HepG2 (cell line): ENCODE measurements at regions not wholly inside any gene's neighbourhood (a gene's known extent, or its start where the extent isn't known, plus 50 kb on each side); places are given as distances from the start of the nearest gene placed in this dataset.

Experiments
- ATAC-seq: fragments of 200-7000 bp; cut with Tn5 transposase; 3 replicates; pipeline ENCODE4 v1.9.1; 2020; ENCODE audit warnings: mild to moderate bottlenecking, moderate library complexity
- BruUV-seq: library from RNA; stranded (reverse); fragments of 400-500 nt; replicated peaks from 2 replicates; lab custom pipeline; 2021; lab: Mats Ljungman, UMichigan
- CTCF ChIA-PET: fragments of 300-600 bp; formaldehyde crosslinking; extraction: SDS; loops from one replicate; lab custom pipeline; 2021; ENCODE audit warnings: low total read pairs, inconsistent platforms, low intra/inter-chr PET ratio; lab: Yijun Ruan, JAX
- POLR2A ChIA-PET: fragments of 350-600 bp; sonication (Branson Sonifier 250); formaldehyde crosslinking; loops from one replicate; lab custom pipeline; 2020; ENCODE audit warnings: antibody characterized with exemption, inconsistent platforms; lab: Yijun Ruan, JAX
- DNase-seq: peaks from one replicate; pipeline ENCODE4 v3.0.0-alpha.2; 2015; ENCODE audit warnings: low spot score
- FAIRE-seq: peaks from 3 replicates; lab custom pipeline; 2011; peaks lifted over from hg19 to GRCh38; lab: Jason Lieb, UNC
- H2AFZ ChIP-seq: one replicate; pipeline ENCODE4 v1.6.1; 2011; ENCODE audit warnings: low read length, inconsistent platforms
- H3K27ac ChIP-seq: fragments of 300-600 bp; 3 replicates; pipeline ENCODE4 v1.8.0; 2011; ENCODE audit warnings: mixed run types, mild to moderate bottlenecking, mixed read lengths, low read length, inconsistent platforms; ENCODE audit not compliant: insufficient read depth; ENCODE audit errors: extremely low read length
- H3K27me3 ChIP-seq, 2 experiments: fragments of 200-600 bp in 1 of 2; 2 replicates in 1 of 2; 3 replicates in 1 of 2; pipeline versions ENCODE4 v1.6.0 to v1.8.0; 2011; ENCODE audit warnings: low read length in 2 of 2, mild to moderate bottlenecking in 2 of 2, moderate library complexity in 2 of 2, inconsistent platforms in 1 of 2; ENCODE audit not compliant: insufficient read depth in 2 of 2, control insufficient read depth in 1 of 2
- H3K36me3 ChIP-seq, 2 experiments: fragments of 200-600 bp in 1 of 2; replicated peaks in 1 of 2; 2 replicates in 1 of 2; 3 replicates in 1 of 2; pipeline versions ENCODE4 v1.5.1 to v1.8.0; 2011; ENCODE audit warnings: low read length in 2 of 2, inconsistent platforms in 1 of 2; ENCODE audit not compliant: insufficient read depth in 2 of 2, control insufficient read depth in 1 of 2
- H3K4me1 ChIP-seq: 2 replicates; pipeline ENCODE4 v1.5.1; 2012; ENCODE audit warnings: low read length, inconsistent platforms; ENCODE audit not compliant: insufficient read depth
- H3K4me2 ChIP-seq: 2 replicates; pipeline ENCODE4 v1.6.0; 2011; ENCODE audit warnings: low read depth, low read length, inconsistent platforms
- H3K4me3 ChIP-seq, 3 experiments: fragments of 200-600 bp in 1 of 3; sonication (generic), shearing (Covaris generic) in 1 of 3; replicated peaks in 1 of 3; 2 replicates each; pipeline ENCODE4 v1.5.1; 2011 to 2016; ENCODE audit warnings: low read length in 3 of 3, inconsistent platforms in 2 of 3, low read depth in 2 of 3, mild to moderate bottlenecking in 2 of 3, control low read depth in 1 of 3, mixed read lengths in 1 of 3; ENCODE audit not compliant: insufficient read depth in 1 of 3
- H3K79me2 ChIP-seq: one replicate; pipeline ENCODE4 v1.6.1; 2011; ENCODE audit warnings: low read length, inconsistent platforms; ENCODE audit not compliant: insufficient read depth
- H3K9ac ChIP-seq: 2 replicates; pipeline ENCODE4 v1.6.0; 2011; ENCODE audit warnings: mild to moderate bottlenecking, low read depth, low read length, inconsistent platforms; ENCODE audit not compliant: insufficient read depth
- H3K9me3 ChIP-seq: 2 replicates; pipeline ENCODE4 v1.5.1; 2012; ENCODE audit warnings: mild to moderate bottlenecking, low read length
- H4K20me1 ChIP-seq: 2 replicates; pipeline ENCODE4 v1.6.0; 2011; ENCODE audit warnings: inconsistent platforms, mild to moderate bottlenecking, low read length, moderate library complexity; ENCODE audit not compliant: insufficient read depth
- ATM ChIP-seq: fragments of 450-650 bp; IDR thresholded peaks from 2 replicates; pipeline ENCODE4 v1.7.1; 2017; ENCODE audit warnings: mild to moderate bottlenecking, borderline replicate concordance
- KDM3A ChIP-seq: IDR thresholded peaks from 2 replicates; pipeline ENCODE4 v1.6.1; 2018; ENCODE audit warnings: low read depth, missing compliant biosample characterization
- SP140L ChIP-seq: sonication (generic); formaldehyde crosslinking; IDR thresholded peaks from 2 replicates; pipeline ENCODE4 v1.4.0; 2020; ENCODE audit warnings: missing genetic modification reagents, borderline replicate concordance
- ZNF260 ChIP-seq: sonication (generic); formaldehyde crosslinking; IDR thresholded peaks from 2 replicates; pipeline ENCODE4 v1.4.0; 2020; ENCODE audit warnings: missing genetic modification reagents, low read depth, mild to moderate bottlenecking, borderline replicate concordance
- ZNF335 ChIP-seq: sonication (generic); formaldehyde crosslinking; IDR thresholded peaks from 2 replicates; pipeline ENCODE4 v1.4.0; 2020; ENCODE audit warnings: missing genetic modification reagents
- WGBS: methylation state at CpG from one replicate; pipeline ENCODE4 v1.1.6; 2017; ENCODE audit warnings: low lambda C conversion rate; 5-methylcytosine and 5-hydroxymethylcytosine counted together
- in situ Hi-C: cut with HindIII; loops from 2 replicates; pipeline ENCODE4 v1.10.0; 2017; ENCODE audit warnings: low pct_unique_long_range_greater_than_20kb; ENCODE audit not compliant: extremely low pct_ligation_motif_present
- intact Hi-C: fragments of 100-400 bp; cut with micrococcal nuclease; formaldehyde crosslinking; loops from one replicate; pipeline ENCODE4 v1.10.0; 2022; ENCODE audit not compliant: unreplicated experiment
- TF ChIP-seq, protein P1 (sequence below): sonication (generic); formaldehyde crosslinking; IDR thresholded peaks from 2 replicates; pipeline ENCODE4 v1.4.0; 2020; ENCODE audit warnings: missing genetic modification reagents

DNA sequence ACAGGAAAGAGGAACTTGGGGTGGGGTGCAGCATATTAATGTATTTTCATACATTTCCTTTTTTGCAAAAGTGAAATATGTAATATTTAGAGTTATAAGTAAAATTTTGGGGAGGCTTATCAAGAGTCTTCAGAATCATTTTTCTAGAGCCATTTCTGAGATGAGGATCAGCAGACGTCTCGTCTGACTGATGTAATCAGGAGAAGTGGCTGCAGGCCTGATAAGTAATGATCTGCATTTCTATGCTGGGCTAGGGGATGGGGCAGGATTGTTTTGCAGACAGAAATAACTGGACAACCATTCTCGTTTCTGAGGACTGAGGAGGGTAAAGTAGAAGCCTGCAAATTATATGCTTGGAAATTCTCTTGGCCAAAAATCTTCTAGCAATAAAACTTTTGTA, 89.2 kb upstream of the ARGLU1 start:
- Histone ChIP-seq H3K27me3 (0 out of 5 replicates have a peak, but pooled peaks cover 0 to 3% of the 10 kb centered on the region in 2 experiments), H3K4me1 (no peaks in the 10 kb centered on the region), H3K79me2 (no peaks in the 10 kb centered on the region), H3K9ac (no peak overlapping the region), H3K27ac (no peak overlapping the region), H3K4me2 (no peak overlapping the region), H3K4me3 (no peak overlapping the region), H3K9me3 (no peaks in the 10 kb centered on the region), H3K36me3 (no peaks in the 10 kb centered on the region), H2AFZ (no peak overlapping the region), H4K20me1 (no peaks in the 10 kb centered on the region)
- in situ Hi-C loops (no loop called here), intact Hi-C loops (no loop called here)
- ATAC-seq (no peak), FAIRE-seq (no peak), DNase-seq (no peak)
- BruUV-seq: no TSS peak
- no peak for TF ChIP-seq SP140L (CRISPR knock-in tag)
- TF ChIP-seq ATM: no peak
- TF ChIP-seq KDM3A (CRISPR knock-in tag): no peak
- no peak for TF ChIP-seq ZNF260 (CRISPR knock-in tag)
- TF ChIP-seq, protein P1, sequence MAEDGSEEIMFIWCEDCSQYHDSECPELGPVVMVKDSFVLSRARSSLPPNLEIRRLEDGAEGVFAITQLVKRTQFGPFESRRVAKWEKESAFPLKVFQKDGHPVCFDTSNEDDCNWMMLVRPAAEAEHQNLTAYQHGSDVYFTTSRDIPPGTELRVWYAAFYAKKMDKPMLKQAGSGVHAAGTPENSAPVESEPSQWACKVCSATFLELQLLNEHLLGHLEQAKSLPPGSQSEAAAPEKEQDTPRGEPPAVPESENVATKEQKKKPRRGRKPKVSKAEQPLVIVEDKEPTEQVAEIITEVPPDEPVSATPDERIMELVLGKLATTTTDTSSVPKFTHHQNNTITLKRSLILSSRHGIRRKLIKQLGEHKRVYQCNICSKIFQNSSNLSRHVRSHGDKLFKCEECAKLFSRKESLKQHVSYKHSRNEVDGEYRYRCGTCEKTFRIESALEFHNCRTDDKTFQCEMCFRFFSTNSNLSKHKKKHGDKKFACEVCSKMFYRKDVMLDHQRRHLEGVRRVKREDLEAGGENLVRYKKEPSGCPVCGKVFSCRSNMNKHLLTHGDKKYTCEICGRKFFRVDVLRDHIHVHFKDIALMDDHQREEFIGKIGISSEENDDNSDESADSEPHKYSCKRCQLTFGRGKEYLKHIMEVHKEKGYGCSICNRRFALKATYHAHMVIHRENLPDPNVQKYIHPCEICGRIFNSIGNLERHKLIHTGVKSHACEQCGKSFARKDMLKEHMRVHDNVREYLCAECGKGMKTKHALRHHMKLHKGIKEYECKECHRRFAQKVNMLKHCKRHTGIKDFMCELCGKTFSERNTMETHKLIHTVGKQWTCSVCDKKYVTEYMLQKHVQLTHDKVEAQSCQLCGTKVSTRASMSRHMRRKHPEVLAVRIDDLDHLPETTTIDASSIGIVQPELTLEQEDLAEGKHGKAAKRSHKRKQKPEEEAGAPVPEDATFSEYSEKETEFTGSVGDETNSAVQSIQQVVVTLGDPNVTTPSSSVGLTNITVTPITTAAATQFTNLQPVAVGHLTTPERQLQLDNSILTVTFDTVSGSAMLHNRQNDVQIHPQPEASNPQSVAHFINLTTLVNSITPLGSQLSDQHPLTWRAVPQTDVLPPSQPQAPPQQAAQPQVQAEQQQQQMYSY (CRISPR knock-in tag): no peak
- no peak for TF ChIP-seq ZNF335 (CRISPR knock-in tag)
- WGBS: 42% methylated on average over 3 of the region's 3 CpGs
- ChIA-PET POLR2A (no interaction called here), CTCF (no interaction called here)
